GM12878 (cell line): ENCODE measurements at regions not wholly inside any gene's neighbourhood (a gene's known extent, or its start where the extent isn't known, plus 50 kb on each side); places are given as distances from the start of the nearest gene placed in this dataset.

Experiments used
- EP300 ChIP-seq, 2 experiments: fragments of 150-350 bp in 1 of 2; IDR thresholded peaks; 2 replicates each; pipeline ENCODE4 v1.6.1; 2011 to 2012; ENCODE audit warnings: low read depth in 2 of 2, low read length in 2 of 2, borderline replicate concordance in 1 of 2, improper control_type of control experiment in 1 of 2, inconsistent platforms in 1 of 2; ENCODE audit not compliant: control insufficient read depth in 1 of 2
- FOS ChIP-seq: IDR thresholded peaks from 3 replicates; pipeline ENCODE4 v1.6.1; 2011; ENCODE audit warnings: borderline replicate concordance; ENCODE audit not compliant: insufficient read length; ENCODE audit errors: extremely low read depth
- GABPA ChIP-seq: IDR thresholded peaks from 2 replicates; pipeline ENCODE4 v1.6.1; 2014; ENCODE audit warnings: antibody characterized with exemption, low read depth, mild to moderate bottlenecking, inconsistent platforms
- NR2C1 ChIP-seq: fragments of 450-650 bp; IDR thresholded peaks from 2 replicates; pipeline ENCODE4 v1.6.1; 2017; ENCODE audit warnings: antibody characterized with exemption, mild to moderate bottlenecking, moderate library complexity
- POLR2A ChIP-seq: IDR thresholded peaks from 2 replicates; pipeline ENCODE4 v1.6.1; 2011; ENCODE audit warnings: low read depth, mild to moderate bottlenecking, low read length
- SMC3 ChIP-seq: IDR thresholded peaks from 2 replicates; pipeline ENCODE4 v1.6.1; 2011; ENCODE audit warnings: low read length, improper control_type of control experiment, borderline replicate concordance
- SREBF2 ChIP-seq: IDR thresholded peaks from 2 replicates; pipeline ENCODE4 v1.6.1; 2012; ENCODE audit warnings: mild to moderate bottlenecking, low read length
- TAF1 ChIP-seq: IDR thresholded peaks from 2 replicates; pipeline ENCODE4 v1.6.1; 2011; ENCODE audit warnings: mild to moderate bottlenecking, low read depth, low read length, borderline replicate concordance
- TCF12 ChIP-seq: IDR thresholded peaks from 2 replicates; pipeline ENCODE4 v1.6.1; 2011; ENCODE audit warnings: low read depth, mild to moderate bottlenecking, low read length
- TF ChIP-seq, protein P1 (sequence below): fragments of 450-650 bp; IDR thresholded peaks from 2 replicates; pipeline ENCODE4 v1.6.1; 2018; ENCODE audit warnings: mild to moderate bottlenecking, low read depth, moderate library complexity; ENCODE audit not compliant: partially characterized antibody

DNA sequence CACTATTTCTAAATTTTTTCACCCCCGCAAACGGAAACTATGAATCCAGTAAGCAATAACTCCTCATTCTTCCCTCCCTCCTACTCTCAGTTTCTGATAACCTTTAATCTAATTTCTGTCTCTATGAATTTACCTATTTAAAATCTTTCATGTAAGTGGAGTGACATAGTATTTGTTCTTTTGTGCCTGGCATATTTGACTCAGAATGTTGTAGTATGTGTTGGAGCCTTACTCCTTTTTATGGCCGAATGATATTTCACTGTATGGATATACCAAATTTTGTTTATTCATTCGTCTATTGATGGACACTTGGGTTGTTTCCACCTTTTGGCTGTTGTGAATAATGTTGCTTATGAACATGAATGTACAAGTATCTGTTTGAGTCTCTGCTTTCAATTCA lies 61.1 kb upstream of the C1GALT1C1 start:
- no peak for TF ChIP-seq POLR2A
- TF ChIP-seq FOS, result no peak
- no peak for TF ChIP-seq TAF1
- TF ChIP-seq EP300 (IDR thresholded peaks at IDR 0.05; ENCODE audit: borderline replicate concordance in 1 of 2, control insufficient read depth in 1 of 2, low read depth in 2 of 2, low read length in 2 of 2), result no peak
- no peak for TF ChIP-seq SREBF2
- TF ChIP-seq GABPA, result no peak
- no peak for TF ChIP-seq SMC3
- TF ChIP-seq, protein P1, sequence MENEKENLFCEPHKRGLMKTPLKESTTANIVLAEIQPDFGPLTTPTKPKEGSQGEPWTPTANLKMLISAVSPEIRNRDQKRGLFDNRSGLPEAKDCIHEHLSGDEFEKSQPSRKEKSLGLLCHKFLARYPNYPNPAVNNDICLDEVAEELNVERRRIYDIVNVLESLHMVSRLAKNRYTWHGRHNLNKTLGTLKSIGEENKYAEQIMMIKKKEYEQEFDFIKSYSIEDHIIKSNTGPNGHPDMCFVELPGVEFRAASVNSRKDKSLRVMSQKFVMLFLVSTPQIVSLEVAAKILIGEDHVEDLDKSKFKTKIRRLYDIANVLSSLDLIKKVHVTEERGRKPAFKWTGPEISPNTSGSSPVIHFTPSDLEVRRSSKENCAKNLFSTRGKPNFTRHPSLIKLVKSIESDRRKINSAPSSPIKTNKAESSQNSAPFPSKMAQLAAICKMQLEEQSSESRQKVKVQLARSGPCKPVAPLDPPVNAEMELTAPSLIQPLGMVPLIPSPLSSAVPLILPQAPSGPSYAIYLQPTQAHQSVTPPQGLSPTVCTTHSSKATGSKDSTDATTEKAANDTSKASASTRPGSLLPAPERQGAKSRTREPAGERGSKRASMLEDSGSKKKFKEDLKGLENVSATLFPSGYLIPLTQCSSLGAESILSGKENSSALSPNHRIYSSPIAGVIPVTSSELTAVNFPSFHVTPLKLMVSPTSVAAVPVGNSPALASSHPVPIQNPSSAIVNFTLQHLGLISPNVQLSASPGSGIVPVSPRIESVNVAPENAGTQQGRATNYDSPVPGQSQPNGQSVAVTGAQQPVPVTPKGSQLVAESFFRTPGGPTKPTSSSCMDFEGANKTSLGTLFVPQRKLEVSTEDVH, result no peak
- no peak for TF ChIP-seq NR2C1
- TF ChIP-seq TCF12, result no peak
